Gastrocnemius medialis (tissue), 4 donors: ENCODE measurements at regions not wholly inside any gene's neighbourhood (a gene's known extent, or its start where the extent isn't known, plus 50 kb on each side); places are given as distances from the start of the nearest gene placed in this dataset.

Source experiments
- POLR2A ChIP-seq, 2 donors: fragments of 450-650 bp; IDR thresholded peaks; one replicate each; pipeline ENCODE4 v1.6.1; 2017; ENCODE audit warnings: antibody characterized with exemption in 2 of 2, mild to moderate bottlenecking in 2 of 2, moderate library complexity in 2 of 2
- TF ChIP-seq, protein P1 (sequence below), 5 experiments: fragments of 450-650 bp in 3 of 5; fragments of 200-600 bp in 2 of 5; sonication (generic) in 2 of 5; IDR thresholded peaks in 4 of 5; conservative IDR thresholded peaks in 1 of 5; 1 replicate in 4 of 5; 2 replicates in 1 of 5; pipeline ENCODE4 v1.5.1; 2016 to 2019; ENCODE audit warnings: antibody characterized with exemption in 5 of 5, mild to moderate bottlenecking in 3 of 5, moderate library complexity in 3 of 5

DNA sequence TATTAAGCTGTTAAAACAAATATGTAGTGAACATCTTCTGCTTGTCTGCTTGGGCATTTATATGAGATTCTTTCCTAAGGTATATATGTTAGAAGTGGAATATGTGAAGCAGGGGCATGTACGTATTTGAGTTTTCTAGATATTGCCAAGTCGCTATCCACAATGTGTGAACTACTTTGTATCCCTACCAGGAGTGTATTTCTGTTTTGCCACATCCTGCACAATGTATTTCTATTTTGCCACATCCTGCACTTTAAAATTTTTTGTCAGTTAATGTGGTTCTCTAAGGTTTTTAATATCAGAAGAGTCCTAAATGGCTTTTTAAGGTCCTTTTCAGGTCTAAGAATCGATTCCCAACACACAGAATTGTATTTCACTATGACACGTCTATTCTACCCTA lies 141.7 kb upstream of the ATP5MC3 start:
- TF ChIP-seq POLR2A (IDR thresholded peaks at IDR 0.05) = no peak
- TF ChIP-seq, protein P1, sequence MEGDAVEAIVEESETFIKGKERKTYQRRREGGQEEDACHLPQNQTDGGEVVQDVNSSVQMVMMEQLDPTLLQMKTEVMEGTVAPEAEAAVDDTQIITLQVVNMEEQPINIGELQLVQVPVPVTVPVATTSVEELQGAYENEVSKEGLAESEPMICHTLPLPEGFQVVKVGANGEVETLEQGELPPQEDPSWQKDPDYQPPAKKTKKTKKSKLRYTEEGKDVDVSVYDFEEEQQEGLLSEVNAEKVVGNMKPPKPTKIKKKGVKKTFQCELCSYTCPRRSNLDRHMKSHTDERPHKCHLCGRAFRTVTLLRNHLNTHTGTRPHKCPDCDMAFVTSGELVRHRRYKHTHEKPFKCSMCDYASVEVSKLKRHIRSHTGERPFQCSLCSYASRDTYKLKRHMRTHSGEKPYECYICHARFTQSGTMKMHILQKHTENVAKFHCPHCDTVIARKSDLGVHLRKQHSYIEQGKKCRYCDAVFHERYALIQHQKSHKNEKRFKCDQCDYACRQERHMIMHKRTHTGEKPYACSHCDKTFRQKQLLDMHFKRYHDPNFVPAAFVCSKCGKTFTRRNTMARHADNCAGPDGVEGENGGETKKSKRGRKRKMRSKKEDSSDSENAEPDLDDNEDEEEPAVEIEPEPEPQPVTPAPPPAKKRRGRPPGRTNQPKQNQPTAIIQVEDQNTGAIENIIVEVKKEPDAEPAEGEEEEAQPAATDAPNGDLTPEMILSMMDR (IDR thresholded peaks at IDR 0.05 in 4 of 5, conservative IDR thresholded peaks at IDR 0.05 in 1 of 5) = no peak
